Keratinocyte (primary cell): ENCODE measurements at regions not wholly inside any gene's neighbourhood (a gene's known extent, or its start where the extent isn't known, plus 50 kb on each side); places are given as distances from the start of the nearest gene placed in this dataset.

ENCODE experiments used
- EZH2 ChIP-seq: IDR thresholded peaks from one replicate; pipeline ENCODE4 v1.6.1; 2012; ENCODE audit warnings: inconsistent platforms, mild to moderate bottlenecking, low read length, moderate library complexity
- TF ChIP-seq, protein P1 (sequence below), 3 experiments: IDR thresholded peaks in 1 of 3; conservative IDR thresholded peaks in 1 of 3; optimal IDR thresholded peaks in 1 of 3; 2 replicates in 2 of 3; 3 replicates in 1 of 3; pipeline versions ENCODE3 to v1.5.1; 2011; ENCODE audit warnings: low read length in 3 of 3, mild to moderate bottlenecking in 3 of 3, moderate library complexity in 2 of 3, control low read depth in 1 of 3, inconsistent platforms in 1 of 3; ENCODE audit not compliant: insufficient read depth in 2 of 3; ENCODE audit errors: extremely low read depth in 1 of 3

DNA sequence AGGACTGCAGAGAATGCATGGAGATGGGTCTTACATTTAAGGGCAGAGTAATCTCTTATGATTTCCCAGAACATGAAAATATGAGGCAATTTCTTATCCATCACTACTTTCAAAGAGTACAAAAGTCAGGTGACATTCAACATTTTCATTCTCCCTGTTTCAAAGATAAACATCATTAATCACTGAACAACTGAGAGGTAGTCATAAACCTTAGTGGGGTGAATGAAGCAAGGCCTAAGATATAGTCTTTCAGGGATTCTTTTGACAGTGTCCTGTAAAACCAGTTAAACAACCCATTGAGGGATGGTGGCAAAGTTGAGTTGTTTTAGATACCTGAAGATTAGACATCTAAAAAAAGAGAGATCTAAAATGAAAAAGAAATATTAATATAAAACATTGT, 271.6 kb upstream of the CBLB start:
- TF ChIP-seq EZH2 = no peak
- TF ChIP-seq, protein P1, sequence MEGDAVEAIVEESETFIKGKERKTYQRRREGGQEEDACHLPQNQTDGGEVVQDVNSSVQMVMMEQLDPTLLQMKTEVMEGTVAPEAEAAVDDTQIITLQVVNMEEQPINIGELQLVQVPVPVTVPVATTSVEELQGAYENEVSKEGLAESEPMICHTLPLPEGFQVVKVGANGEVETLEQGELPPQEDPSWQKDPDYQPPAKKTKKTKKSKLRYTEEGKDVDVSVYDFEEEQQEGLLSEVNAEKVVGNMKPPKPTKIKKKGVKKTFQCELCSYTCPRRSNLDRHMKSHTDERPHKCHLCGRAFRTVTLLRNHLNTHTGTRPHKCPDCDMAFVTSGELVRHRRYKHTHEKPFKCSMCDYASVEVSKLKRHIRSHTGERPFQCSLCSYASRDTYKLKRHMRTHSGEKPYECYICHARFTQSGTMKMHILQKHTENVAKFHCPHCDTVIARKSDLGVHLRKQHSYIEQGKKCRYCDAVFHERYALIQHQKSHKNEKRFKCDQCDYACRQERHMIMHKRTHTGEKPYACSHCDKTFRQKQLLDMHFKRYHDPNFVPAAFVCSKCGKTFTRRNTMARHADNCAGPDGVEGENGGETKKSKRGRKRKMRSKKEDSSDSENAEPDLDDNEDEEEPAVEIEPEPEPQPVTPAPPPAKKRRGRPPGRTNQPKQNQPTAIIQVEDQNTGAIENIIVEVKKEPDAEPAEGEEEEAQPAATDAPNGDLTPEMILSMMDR (optimal IDR thresholded peaks at IDR 0.05 in 1 of 3, IDR thresholded peaks at IDR 0.05 in 1 of 3, conservative IDR thresholded peaks at IDR 0.05 in 1 of 3; ENCODE audit: extremely low read depth in 1 of 3, insufficient read depth in 2 of 3, low read length in 3 of 3) = no peak
